Fibroblast of the aortic adventitia (primary cell): ENCODE measurements at regions not wholly inside any gene's neighbourhood (a gene's known extent, or its start where the extent isn't known, plus 50 kb on each side); places are given as distances from the start of the nearest gene placed in this dataset.
"Not testable (repeated sequence)": the region's sequence is repeated elsewhere in the genome, so short reads cannot be mapped to it uniquely, and the experiment has no call there.

Source experiments
- DNase-seq: peaks from one replicate; pipeline ENCODE4 v3.0.0-alpha.2; 2010; ENCODE audit warnings: low read depth
- H3K4me3 ChIP-seq: 2 replicates; pipeline ENCODE4 v1.5.1; 2011; ENCODE audit warnings: low read depth, mild to moderate bottlenecking, control low read depth, low read length, moderate library complexity
- TF ChIP-seq, protein P1 (sequence below): IDR thresholded peaks from 2 replicates; pipeline ENCODE4 v1.5.1; 2011; ENCODE audit warnings: mild to moderate bottlenecking, low read length, control low read depth, inconsistent platforms; ENCODE audit not compliant: insufficient read depth

DNA sequence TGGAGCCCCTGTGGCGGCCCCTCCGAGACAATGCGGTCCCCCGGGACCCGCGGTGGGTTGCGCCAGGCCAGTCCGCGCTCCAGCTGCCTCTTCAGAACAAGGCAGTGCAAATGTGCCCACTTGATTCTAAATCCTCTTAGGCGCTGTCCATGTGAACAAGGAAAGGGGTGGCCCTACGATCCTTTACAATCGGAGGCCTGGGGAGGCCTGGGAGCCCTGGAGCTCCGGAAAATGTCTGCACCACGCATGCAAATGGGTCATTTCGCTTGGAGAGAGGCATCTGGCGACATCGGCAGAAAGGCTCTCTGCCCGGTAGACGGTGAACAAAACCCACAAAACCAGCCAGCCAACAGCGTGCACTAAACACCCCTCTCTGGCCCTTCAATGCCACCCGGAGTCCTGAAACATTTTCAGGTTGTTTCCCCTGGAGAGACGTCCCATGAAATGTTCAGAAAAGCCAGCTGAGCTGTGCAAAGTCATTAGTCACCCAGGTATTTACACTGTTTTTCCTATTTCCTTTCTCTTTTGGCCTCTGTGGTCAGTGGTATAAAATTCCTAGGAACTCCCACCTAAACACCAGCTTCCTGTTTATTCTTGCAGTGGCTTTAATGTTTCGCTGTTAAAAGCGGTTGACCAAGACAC, 102.8 kb upstream of the ZNF438 start:
- DNase-seq: peak; percentile 39

GRCh38 chr10:31135171-31135570, 103.5 kb upstream of the ZNF438 start:
- DNase-seq: no peak
- no peak overlapping the region for H3K4me3 ChIP-seq
- TF ChIP-seq, protein P1, sequence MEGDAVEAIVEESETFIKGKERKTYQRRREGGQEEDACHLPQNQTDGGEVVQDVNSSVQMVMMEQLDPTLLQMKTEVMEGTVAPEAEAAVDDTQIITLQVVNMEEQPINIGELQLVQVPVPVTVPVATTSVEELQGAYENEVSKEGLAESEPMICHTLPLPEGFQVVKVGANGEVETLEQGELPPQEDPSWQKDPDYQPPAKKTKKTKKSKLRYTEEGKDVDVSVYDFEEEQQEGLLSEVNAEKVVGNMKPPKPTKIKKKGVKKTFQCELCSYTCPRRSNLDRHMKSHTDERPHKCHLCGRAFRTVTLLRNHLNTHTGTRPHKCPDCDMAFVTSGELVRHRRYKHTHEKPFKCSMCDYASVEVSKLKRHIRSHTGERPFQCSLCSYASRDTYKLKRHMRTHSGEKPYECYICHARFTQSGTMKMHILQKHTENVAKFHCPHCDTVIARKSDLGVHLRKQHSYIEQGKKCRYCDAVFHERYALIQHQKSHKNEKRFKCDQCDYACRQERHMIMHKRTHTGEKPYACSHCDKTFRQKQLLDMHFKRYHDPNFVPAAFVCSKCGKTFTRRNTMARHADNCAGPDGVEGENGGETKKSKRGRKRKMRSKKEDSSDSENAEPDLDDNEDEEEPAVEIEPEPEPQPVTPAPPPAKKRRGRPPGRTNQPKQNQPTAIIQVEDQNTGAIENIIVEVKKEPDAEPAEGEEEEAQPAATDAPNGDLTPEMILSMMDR: no peak

More for the DNA sequence above, 102.8 kb upstream of the ZNF438 start:
- no peak overlapping the region for H3K4me3 ChIP-seq
- TF ChIP-seq, protein P1: no peak

DNA sequence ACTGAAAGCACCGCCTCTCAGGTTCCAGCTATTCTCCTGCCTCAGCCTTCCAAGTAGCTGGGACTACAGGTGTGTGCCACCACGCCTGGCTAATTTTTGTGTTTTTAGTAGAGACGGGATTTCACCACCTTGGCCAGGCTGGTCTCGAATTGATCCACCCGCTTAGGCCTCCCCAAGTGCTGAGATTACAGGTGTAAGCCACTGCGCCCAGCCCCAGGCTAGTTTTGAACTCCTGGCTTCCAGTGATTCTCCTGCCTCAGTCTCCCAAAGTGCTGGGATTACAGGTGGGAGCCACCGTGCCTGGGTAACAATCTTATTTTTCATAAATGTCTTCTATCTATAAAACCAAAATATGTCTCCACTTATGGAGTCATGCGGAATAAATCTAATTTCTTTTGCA, 104.1 kb upstream of the ZNF438 start:
- not testable (repeated sequence) for DNase-seq, H3K4me3 ChIP-seq

DNA sequence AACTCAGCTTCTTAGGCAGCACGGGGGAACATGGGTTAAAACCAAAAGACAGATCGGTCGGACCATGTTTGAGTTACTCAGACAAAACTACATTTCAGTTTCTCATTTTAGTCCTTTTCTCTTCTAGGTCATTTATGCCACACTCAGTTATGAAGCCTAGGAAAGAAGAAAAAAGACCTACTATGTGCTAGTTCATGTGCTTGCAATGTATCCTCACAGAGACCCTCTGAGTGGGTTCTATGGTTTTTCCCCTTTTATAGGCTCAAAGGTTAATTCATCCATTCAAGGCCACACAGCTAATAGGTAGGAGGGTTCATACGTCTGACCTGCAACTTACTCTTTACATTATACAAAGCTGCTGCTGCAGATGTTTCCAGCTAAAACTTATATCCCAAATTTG, 104.7 kb upstream of the ZNF438 start:
- no peak for DNase-seq
- TF ChIP-seq, protein P1: no peak
- no peak overlapping the region for H3K4me3 ChIP-seq

GRCh38 chr10:31136930-31137885, 105.5 kb upstream of the ZNF438 start:
- TF ChIP-seq, protein P1: no peak
- peak; percentile 65 for DNase-seq
- no peak overlapping the region for H3K4me3 ChIP-seq

DNA sequence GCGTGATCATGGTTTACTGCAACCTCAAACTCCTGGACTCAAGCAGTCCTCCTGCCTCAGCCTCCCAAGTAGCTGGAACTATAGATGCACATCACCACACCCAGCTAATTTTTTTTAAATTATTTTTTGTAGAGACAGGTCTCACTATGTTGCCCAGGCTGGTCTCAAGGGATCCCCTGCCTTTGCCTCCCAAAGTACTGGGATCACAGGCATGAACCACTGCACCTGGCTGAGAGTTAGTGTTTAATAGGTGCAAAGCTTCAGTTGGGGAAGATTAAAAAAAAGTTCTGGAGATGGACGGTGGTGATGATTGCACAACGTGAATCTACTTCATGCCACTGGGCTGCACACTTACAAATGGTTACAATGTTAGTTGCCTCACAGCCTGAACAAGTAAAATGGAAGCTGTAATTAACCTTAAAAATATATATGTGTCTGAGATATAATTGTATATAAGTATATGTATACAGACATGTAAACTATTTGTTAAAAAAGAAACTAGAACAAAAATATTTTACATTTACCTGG, 106.4 kb upstream of the ZNF438 start:
- no peak overlapping the region for H3K4me3 ChIP-seq
- TF ChIP-seq, protein P1: no peak
- DNase-seq: no peak

DNA sequence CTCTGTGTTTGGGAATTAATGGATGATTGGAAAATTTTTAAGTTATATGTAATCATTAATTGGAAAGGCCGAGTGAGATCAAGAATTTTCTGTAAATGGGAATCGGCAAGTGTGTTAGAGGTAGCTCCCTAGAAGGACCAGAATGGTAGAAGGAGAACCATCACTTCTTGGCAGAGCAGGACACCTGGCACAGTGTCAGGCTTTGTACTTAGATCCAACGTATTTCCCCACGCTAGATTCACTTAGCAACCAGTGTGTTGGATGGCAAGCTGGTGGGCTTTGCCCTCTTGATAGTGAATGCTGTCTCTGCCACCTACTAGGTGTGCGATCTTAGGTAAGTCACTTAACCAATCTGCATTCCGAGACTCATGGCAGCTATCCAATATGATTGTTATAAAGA, 107.8 kb upstream of the ZNF438 start:
- H3K4me3 ChIP-seq: no peak overlapping the region
- TF ChIP-seq, protein P1: no peak
- DNase-seq: no peak
